ENCODE measurements at regions not wholly inside any gene's neighbourhood (a gene's known extent, or its start where the extent isn't known, plus 50 kb on each side); places are given as distances from the start of the nearest gene placed in this dataset.

DNA sequence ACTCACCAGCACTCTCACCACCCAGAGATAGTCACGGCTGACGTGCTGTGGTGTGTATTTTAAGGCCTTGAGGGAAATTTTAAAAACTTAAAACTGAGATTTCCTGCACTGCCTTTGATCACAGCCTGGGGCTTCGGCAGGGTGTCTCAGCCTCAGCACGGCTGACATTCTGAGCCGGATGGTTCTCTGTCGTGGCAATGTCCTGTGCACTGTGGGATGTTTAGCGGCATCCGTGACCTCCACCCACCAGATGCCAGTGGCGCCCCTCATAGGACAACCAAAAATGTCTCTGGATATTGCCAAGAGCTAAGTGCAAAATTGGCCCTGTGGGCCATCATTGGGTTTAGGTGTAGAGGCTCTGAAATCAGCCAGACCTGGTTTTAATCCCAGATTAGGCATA is 142.2 kb upstream of the KCNG1 start:
- DNase-seq (ENCODE audit: insufficient read length) (no peak), FAIRE-seq (no peak)
- TF ChIP-seq TAF1 (IDR thresholded peaks at IDR 0.05; ENCODE audit: borderline replicate concordance, low read depth, low read length) (no peak), POLR2A (IDR thresholded peaks at IDR 0.05; ENCODE audit: low read depth, low read length) (no peak), POLR2AphosphoS5 (IDR thresholded peaks at IDR 0.05; ENCODE audit: low read depth, low read length) (no peak)

DNA sequence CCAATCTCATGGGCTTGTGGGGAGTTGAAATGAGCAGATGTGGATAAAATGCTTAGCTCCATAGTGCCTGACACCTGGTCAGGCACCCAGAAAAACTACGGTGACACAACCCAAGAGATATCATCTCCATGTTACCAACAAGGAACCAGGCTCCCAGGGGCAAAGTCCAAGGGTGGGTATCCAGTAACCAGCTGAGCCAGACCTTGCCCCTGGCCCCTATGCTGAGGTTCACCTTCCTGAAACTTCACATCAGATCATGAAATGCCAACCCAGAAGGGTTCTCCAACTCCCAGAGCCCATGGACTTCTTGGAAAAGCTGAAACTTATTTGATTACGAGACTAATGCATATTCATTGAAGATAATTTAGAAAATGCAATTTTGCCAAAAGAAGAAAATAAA is 141.8 kb upstream of the KCNG1 start:
- FAIRE-seq (no peak), DNase-seq (ENCODE audit: insufficient read length) (no peak)
- TF ChIP-seq TAF1 (IDR thresholded peaks at IDR 0.05; ENCODE audit: borderline replicate concordance, low read depth, low read length) = no peak
- TF ChIP-seq POLR2A (IDR thresholded peaks at IDR 0.05; ENCODE audit: low read depth, low read length) = no peak
- no peak for TF ChIP-seq POLR2AphosphoS5 (IDR thresholded peaks at IDR 0.05; ENCODE audit: low read depth, low read length)

DNA sequence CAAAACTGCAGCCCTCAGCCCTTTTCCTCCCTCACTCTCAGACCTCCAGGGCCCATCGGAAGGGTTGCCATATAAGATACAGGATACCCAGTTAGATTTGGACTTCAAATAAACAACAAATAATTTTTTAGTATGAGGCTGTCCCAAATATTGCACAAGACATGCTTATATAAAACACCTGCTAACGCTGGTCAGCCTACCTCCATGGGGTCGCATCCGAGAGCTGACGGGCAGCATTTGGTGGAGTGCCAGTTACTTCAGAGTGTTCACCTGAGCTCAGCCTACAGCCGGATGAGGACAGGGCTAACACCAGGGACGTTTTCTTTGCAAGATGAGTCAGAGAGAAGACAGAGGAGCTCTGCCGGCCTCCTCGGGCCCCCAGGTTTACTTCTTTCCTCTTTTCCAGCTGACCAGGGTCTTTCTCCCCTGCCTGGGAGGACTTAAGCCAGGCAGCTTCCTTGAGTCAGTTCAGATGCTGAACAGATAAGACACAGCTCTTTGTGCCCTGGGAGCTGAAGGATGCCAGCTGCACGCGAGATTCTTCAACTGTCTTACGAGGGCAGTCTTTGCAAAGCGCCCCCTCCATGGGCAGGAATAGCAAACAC is 141.2 kb upstream of the KCNG1 start:
- FAIRE-seq (no peak), DNase-seq (ENCODE audit: insufficient read length) (no peak)
- TF ChIP-seq POLR2A (IDR thresholded peaks at IDR 0.05; ENCODE audit: low read depth, low read length) (no peak), TAF1 (IDR thresholded peaks at IDR 0.05; ENCODE audit: borderline replicate concordance, low read depth, low read length) (no peak), POLR2AphosphoS5 (IDR thresholded peaks at IDR 0.05; ENCODE audit: low read depth, low read length) (no peak)

DNA sequence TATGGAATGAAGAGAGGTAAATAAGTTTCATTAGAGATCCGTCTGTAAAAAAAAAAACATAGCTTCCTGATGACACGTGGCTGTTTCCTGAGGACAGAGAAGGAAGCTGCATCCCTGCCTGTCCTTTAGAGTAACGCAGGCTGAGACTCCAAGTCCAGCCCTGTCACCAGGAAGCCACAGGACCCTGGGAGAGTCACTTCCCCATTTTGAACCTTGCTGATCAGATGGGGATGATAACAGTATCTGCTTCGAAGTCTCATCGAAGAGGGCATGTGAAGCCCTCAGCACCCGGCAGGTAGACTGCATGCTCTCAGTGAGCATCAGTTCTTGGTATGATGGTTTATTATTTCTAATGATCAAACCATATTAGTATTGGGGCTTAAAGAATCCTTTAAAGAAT is 139.1 kb upstream of the KCNG1 start:
- DNase-seq (ENCODE audit: insufficient read length) = no peak
- TF ChIP-seq POLR2A (IDR thresholded peaks at IDR 0.05; ENCODE audit: low read depth, low read length) (no peak), POLR2AphosphoS5 (IDR thresholded peaks at IDR 0.05; ENCODE audit: low read depth, low read length) (no peak), TAF1 (IDR thresholded peaks at IDR 0.05; ENCODE audit: borderline replicate concordance, low read depth, low read length) (no peak)
- FAIRE-seq = no peak

DNA sequence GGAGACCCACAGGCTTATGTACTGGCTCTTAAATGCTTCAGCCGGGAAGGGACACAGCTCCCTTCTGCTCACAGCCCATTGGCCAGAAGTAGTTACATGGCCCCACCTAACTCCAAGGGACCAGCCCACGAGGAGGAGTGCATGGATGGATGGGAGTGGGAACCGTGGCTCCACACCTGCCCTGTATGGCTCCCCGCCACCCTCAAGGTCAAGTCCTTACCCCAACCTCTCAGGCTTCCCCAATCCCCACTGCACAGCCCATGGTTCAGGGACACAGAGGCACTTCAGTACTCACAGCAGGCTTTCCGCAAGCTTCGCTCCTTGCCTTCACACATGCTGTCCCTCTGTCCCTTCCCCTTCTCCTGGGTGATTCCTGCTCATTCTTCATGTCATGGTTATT is 137.9 kb upstream of the KCNG1 start:
- FAIRE-seq (no peak), DNase-seq (ENCODE audit: insufficient read length) (no peak)
- no peak for TF ChIP-seq TAF1 (IDR thresholded peaks at IDR 0.05; ENCODE audit: borderline replicate concordance, low read depth, low read length)
- TF ChIP-seq POLR2AphosphoS5 (IDR thresholded peaks at IDR 0.05; ENCODE audit: low read depth, low read length) = no peak
- TF ChIP-seq POLR2A (IDR thresholded peaks at IDR 0.05; ENCODE audit: low read depth, low read length) = no peak

DNA sequence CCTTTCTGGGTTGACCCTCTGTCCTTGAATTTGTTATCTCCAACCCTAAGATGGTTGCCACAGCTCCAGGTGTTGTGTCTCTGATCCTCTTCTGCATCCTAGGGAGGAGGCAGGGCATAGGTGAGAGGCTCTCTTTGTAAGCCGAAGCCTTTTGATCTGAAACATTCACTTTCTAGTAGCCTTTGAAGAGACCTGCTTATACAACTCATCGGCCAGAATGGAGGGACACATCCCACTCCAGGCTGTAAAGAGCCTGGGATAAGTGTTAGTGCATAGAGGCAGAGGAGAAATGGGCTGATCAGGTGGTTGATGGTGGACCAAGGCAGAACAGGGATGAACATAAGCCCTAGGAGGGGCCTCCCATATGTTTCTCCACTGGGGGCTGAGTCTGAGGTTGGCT is 137.1 kb upstream of the KCNG1 start:
- DNase-seq (ENCODE audit: insufficient read length) (no peak), FAIRE-seq (no peak)
- no peak for TF ChIP-seq POLR2A (IDR thresholded peaks at IDR 0.05; ENCODE audit: low read depth, low read length)
- TF ChIP-seq TAF1 (IDR thresholded peaks at IDR 0.05; ENCODE audit: borderline replicate concordance, low read depth, low read length) = no peak
- TF ChIP-seq POLR2AphosphoS5 (IDR thresholded peaks at IDR 0.05; ENCODE audit: low read depth, low read length) = no peak

DNA sequence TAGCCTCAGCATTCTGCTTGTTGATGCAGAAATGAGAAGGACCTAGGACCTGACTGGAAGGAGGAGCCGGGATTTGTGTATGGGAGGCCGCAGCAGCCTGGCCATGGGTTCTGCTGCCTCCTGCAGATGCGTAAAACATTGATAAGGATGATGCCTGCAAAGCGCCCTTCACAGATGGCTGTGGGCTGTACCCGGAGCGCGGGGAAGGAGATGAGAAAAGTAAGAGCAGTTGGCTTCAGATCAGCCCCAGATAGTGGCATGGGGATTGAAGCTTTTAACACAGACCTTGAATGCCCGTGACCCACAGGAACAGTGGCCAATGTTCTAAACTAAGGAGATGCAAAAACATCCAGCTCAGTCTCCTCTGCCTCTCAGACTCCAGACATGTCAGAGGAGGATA is 136.4 kb upstream of the KCNG1 start:
- DNase-seq (ENCODE audit: insufficient read length) (no peak), FAIRE-seq (no peak)
- TF ChIP-seq POLR2A (IDR thresholded peaks at IDR 0.05; ENCODE audit: low read depth, low read length) (no peak), POLR2AphosphoS5 (IDR thresholded peaks at IDR 0.05; ENCODE audit: low read depth, low read length) (no peak)

DNA sequence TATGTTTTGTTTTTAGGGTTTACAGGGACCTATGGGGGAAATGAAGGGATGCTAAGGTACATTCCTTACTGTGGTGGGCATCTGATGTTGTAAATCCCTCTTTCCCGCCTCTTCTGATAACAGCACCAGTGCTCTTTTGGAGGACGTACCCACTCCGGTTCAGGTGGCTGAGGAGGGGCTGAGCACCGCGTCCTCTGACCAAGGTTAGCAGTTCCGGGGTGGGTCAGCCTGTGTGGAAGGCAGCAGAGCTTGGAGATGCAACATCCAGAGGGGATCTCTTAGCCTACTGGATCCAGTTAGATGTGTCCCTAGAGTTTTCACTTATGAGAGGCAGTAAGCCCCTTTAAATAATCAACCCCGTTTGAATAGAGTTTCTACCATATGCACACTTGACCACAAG is 135.3 kb upstream of the KCNG1 start:
- no peak for TF ChIP-seq POLR2A (IDR thresholded peaks at IDR 0.05; ENCODE audit: low read depth, low read length)
- TF ChIP-seq POLR2AphosphoS5 (IDR thresholded peaks at IDR 0.05; ENCODE audit: low read depth, low read length) = no peak
- TF ChIP-seq TAF1 (IDR thresholded peaks at IDR 0.05; ENCODE audit: borderline replicate concordance, low read depth, low read length) = no peak
- FAIRE-seq = no peak

DNA sequence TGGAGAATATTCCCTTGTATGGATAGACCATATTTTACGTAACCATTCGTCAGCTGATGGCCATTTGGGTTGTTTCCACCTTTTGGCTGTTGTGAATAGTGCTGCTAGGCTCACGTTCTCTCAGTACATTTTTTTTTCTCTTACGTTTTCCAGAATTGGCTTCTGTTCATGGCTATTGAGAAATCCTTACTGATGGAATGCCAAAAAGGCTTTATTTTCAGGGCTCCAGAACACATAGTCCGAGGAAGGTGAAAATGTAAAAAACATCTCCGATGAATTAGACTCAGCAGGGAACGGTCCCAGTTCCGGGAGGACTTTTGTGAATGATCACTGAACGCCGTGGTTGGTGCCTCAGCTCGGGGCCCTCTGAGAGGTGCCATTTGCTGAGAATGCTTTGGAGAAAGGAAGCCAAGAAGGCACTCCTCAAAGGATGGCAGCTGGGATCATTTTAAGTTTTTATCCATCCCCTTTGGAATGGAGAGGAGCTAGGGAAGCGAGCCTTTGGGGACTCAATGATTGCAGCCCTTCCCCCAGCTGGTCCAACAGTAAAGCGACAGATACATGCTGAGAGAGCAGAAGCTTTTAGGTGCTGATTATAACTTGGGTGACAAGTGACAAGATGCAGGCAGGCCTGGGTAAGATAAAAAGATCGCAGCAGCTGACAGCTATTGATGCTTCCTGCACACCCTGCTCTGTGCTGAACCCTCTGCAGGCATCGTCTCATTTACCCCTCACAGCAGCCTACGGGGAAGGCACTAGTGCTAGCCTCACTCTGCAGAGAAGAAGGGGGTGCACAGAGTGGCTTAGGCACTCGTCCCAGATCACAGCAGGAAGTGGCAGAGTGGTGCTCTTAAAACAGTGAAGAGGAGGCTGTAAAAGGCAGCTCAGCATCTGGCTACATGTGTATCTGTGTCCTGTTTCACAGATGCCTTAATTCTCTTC is 133.4 kb upstream of the KCNG1 start:
- FAIRE-seq = no peak
- no peak for DNase-seq (ENCODE audit: insufficient read length)
- no peak for TF ChIP-seq POLR2AphosphoS5 (IDR thresholded peaks at IDR 0.05; ENCODE audit: low read depth, low read length)
- no peak for TF ChIP-seq TAF1 (IDR thresholded peaks at IDR 0.05; ENCODE audit: borderline replicate concordance, low read depth, low read length)
- TF ChIP-seq POLR2A (IDR thresholded peaks at IDR 0.05; ENCODE audit: low read depth, low read length) = no peak

More for the DNA sequence above, 135.3 kb upstream of the KCNG1 start:
- DNase-seq (ENCODE audit: insufficient read length) = no peak

DNA sequence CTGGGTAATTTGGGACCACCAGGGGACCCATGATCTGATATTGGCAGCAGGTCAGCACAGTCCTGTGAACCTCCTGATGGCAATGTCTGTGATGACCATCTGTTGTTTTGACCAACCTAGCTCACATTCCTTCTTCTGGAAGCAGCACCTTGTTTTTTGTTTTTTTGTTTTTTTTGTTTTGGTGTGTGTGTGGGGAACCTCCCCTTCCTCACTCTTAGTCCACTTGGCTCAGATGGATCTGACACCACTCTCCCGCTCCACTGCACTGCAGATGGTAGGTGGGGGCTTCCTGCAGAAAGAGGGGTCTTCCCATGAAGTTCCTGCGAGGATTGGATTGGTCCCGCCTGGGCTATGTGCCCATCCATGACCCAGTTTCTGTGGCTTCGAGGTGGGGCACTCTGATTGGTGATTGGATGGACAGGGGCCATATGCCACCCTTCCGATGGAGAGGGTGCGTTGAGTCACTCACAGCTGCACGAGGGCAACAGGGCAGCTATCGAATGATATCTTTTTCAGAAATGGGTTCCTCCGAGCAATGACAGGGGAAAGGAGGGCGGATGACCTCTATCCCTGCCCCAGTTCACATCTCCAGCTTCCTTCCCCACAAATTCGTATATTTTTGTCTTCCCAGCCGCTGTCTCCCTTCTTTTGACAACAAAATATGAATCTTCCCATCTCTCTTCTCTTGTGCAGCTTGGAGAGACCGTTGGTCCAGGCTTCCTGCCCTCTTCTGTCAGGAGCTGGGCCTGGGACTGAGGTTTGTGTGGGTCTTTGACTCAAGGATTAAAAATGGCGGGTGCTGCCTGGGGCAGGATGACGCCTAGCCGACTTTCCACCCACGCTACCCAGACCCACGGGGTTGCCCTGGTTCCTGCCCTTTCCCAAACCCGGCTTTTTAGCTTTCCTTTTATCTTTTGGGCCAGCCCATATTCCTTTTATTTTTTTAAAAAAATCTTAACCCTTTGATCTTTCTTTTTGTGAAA is 132.1 kb upstream of the KCNG1 start:
- DNase-seq (ENCODE audit: insufficient read length) = no peak
- TF ChIP-seq TAF1 (IDR thresholded peaks at IDR 0.05; ENCODE audit: borderline replicate concordance, low read depth, low read length) = no peak
- TF ChIP-seq POLR2A (IDR thresholded peaks at IDR 0.05; ENCODE audit: low read depth, low read length) = no peak
- TF ChIP-seq POLR2AphosphoS5 (IDR thresholded peaks at IDR 0.05; ENCODE audit: low read depth, low read length) = no peak
- FAIRE-seq = no peak
